ENCODE measurements at regions not wholly inside any gene's neighbourhood (a gene's known extent, or its start where the extent isn't known, plus 50 kb on each side); places are given as distances from the start of the nearest gene placed in this dataset.

- ATAC-seq: no peak
- TF ChIP-seq PPARA (CRISPR knock-in tag; IDR thresholded peaks at IDR 0.05; ENCODE audit: borderline replicate concordance) (no peak), ZFP30 (CRISPR knock-in tag; IDR thresholded peaks at IDR 0.05) (no peak), ISL1 (CRISPR knock-in tag; IDR thresholded peaks at IDR 0.05) (no peak), ZFP3 (CRISPR knock-in tag; IDR thresholded peaks at IDR 0.05) (no peak), BACH2 (CRISPR knock-in tag; IDR thresholded peaks at IDR 0.05; ENCODE audit: borderline replicate concordance) (no peak), ARNTL (CRISPR knock-in tag; IDR thresholded peaks at IDR 0.05; ENCODE audit: borderline replicate concordance, low read depth) (no peak)
Observed at GRCh38 chr5:28750251-28750650, 1711.9 kb upstream of the CDH9 start.

DNA sequence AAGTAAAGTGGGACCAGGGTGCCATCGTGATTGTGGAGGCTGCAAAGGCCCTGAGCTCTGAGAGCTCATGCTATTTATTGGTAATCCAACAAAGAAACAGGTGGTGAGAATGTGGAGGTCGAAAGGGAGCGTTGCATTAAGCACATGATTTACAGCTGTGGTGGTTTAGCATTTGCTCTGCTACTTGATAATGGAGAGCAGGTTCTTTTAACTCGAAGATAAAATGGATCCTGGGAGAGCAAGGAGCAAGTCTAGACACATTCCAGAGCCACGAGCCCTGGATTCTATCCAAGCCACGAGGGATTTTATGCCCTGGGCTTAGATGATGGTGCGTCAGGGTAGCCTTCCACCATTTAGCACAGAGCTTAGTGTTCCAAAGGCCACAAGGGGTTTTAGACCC lies 1710.1 kb upstream of the CDH9 start:
- TF ChIP-seq TSHZ2 (CRISPR knock-in tag; IDR thresholded peaks at IDR 0.05) (no peak), TOX (CRISPR knock-in tag; IDR thresholded peaks at IDR 0.05; ENCODE audit: borderline replicate concordance) (no peak), ZFP3 (CRISPR knock-in tag; IDR thresholded peaks at IDR 0.05) (no peak), ISL1 (CRISPR knock-in tag; IDR thresholded peaks at IDR 0.05) (no peak), ESRRG (CRISPR knock-in tag; IDR thresholded peaks at IDR 0.05) (no peak), ZFP30 (CRISPR knock-in tag; IDR thresholded peaks at IDR 0.05) (no peak), RARB (CRISPR knock-in tag; IDR thresholded peaks at IDR 0.05) (no peak), ZC3H10 (CRISPR knock-in tag; IDR thresholded peaks at IDR 0.05) (no peak), PATZ1 (CRISPR knock-in tag; IDR thresholded peaks at IDR 0.05; ENCODE audit: borderline replicate concordance) (no peak), SNAI2 (CRISPR knock-in tag; IDR thresholded peaks at IDR 0.05) (no peak), BACH2 (CRISPR knock-in tag; IDR thresholded peaks at IDR 0.05; ENCODE audit: borderline replicate concordance) (no peak), OSR1 (CRISPR knock-in tag; IDR thresholded peaks at IDR 0.05) (no peak), ARNTL (CRISPR knock-in tag; IDR thresholded peaks at IDR 0.05; ENCODE audit: borderline replicate concordance, low read depth) (no peak), ZNF70 (CRISPR knock-in tag; IDR thresholded peaks at IDR 0.05) (no peak), CSDC2 (CRISPR knock-in tag; IDR thresholded peaks at IDR 0.05) (no peak), TCF4 (CRISPR knock-in tag; IDR thresholded peaks at IDR 0.05; ENCODE audit: borderline replicate concordance) (no peak), GLIS3 (CRISPR knock-in tag; IDR thresholded peaks at IDR 0.05) (no peak), PPARA (CRISPR knock-in tag; IDR thresholded peaks at IDR 0.05; ENCODE audit: borderline replicate concordance) (no peak)
- TF ChIP-seq, protein P1, sequence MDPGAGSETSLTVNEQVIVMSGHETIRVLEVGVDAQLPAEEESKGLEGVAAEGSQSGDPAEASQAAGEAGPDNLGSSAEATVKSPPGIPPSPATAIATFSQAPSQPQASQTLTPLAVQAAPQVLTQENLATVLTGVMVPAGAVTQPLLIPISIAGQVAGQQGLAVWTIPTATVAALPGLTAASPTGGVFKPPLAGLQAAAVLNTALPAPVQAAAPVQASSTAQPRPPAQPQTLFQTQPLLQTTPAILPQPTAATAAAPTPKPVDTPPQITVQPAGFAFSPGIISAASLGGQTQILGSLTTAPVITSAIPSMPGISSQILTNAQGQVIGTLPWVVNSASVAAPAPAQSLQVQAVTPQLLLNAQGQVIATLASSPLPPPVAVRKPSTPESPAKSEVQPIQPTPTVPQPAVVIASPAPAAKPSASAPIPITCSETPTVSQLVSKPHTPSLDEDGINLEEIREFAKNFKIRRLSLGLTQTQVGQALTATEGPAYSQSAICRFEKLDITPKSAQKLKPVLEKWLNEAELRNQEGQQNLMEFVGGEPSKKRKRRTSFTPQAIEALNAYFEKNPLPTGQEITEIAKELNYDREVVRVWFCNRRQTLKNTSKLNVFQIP (CRISPR knock-in tag; IDR thresholded peaks at IDR 0.05; ENCODE audit: borderline replicate concordance, low read depth): no peak
- TF ChIP-seq, protein P2, sequence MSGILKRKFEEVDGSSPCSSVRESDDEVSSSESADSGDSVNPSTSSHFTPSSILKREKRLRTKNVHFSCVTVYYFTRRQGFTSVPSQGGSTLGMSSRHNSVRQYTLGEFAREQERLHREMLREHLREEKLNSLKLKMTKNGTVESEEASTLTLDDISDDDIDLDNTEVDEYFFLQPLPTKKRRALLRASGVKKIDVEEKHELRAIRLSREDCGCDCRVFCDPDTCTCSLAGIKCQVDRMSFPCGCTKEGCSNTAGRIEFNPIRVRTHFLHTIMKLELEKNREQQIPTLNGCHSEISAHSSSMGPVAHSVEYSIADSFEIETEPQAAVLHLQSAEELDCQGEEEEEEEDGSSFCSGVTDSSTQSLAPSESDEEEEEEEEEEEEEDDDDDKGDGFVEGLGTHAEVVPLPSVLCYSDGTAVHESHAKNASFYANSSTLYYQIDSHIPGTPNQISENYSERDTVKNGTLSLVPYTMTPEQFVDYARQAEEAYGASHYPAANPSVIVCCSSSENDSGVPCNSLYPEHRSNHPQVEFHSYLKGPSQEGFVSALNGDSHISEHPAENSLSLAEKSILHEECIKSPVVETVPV (CRISPR knock-in tag; IDR thresholded peaks at IDR 0.05): no peak
- ATAC-seq: no peak

GRCh38 chr5:28743716-28744110 lies 1705.3 kb upstream of the CDH9 start:
- no peak for ATAC-seq
- TF ChIP-seq ISL1 (CRISPR knock-in tag; IDR thresholded peaks at IDR 0.05) (no peak), ZNF565 (CRISPR knock-in tag; conservative IDR thresholded peaks at IDR 0.05; ENCODE audit: low read depth) (no peak), OSR1 (CRISPR knock-in tag; IDR thresholded peaks at IDR 0.05) (no peak), ZFP30 (CRISPR knock-in tag; IDR thresholded peaks at IDR 0.05) (no peak), ZNF8 (CRISPR knock-in tag; IDR thresholded peaks at IDR 0.05) (no peak), PATZ1 (CRISPR knock-in tag; IDR thresholded peaks at IDR 0.05; ENCODE audit: borderline replicate concordance) (no peak), TSHZ2 (CRISPR knock-in tag; IDR thresholded peaks at IDR 0.05) (no peak), SNAI2 (CRISPR knock-in tag; IDR thresholded peaks at IDR 0.05) (no peak), RARB (CRISPR knock-in tag; IDR thresholded peaks at IDR 0.05) (no peak), ZNF70 (CRISPR knock-in tag; IDR thresholded peaks at IDR 0.05) (no peak), GLIS3 (CRISPR knock-in tag; IDR thresholded peaks at IDR 0.05) (no peak), ARNTL (CRISPR knock-in tag; IDR thresholded peaks at IDR 0.05; ENCODE audit: borderline replicate concordance, low read depth) (no peak), PPARA (CRISPR knock-in tag; IDR thresholded peaks at IDR 0.05; ENCODE audit: borderline replicate concordance) (no peak), BACH2 (CRISPR knock-in tag; IDR thresholded peaks at IDR 0.05; ENCODE audit: borderline replicate concordance) (no peak), TOX (CRISPR knock-in tag; IDR thresholded peaks at IDR 0.05; ENCODE audit: borderline replicate concordance) (no peak)
- TF ChIP-seq, protein P1 (CRISPR knock-in tag; IDR thresholded peaks at IDR 0.05; ENCODE audit: borderline replicate concordance, low read depth): no peak

All from SK-N-SH treated with all-trans-retinoic acid at 6 μM for 48 hours (cell line).